Endodermal cell (in vitro differentiated cells): ENCODE measurements at regions not wholly inside any gene's neighbourhood (a gene's known extent, or its start where the extent isn't known, plus 50 kb on each side); places are given as distances from the start of the nearest gene placed in this dataset.

Source experiments
- DNase-seq: peaks from one replicate; pipeline ENCODE4 v3.0.0-alpha.2; 2017
- H3K27ac ChIP-seq: 2 replicates; pipeline ENCODE4 v1.5.1; 2013; ENCODE audit warnings: mild to moderate bottlenecking, low read depth, low read length, moderate library complexity
- H3K27me3 ChIP-seq: 2 replicates; pipeline ENCODE4 v1.6.1; 2013; ENCODE audit warnings: mild to moderate bottlenecking, low read length, moderate library complexity; ENCODE audit not compliant: insufficient read depth, control insufficient read depth, poor library complexity, severe bottlenecking
- H3K36me3 ChIP-seq: 2 replicates; pipeline ENCODE4 v1.7.0; 2013; ENCODE audit warnings: mild to moderate bottlenecking, low read length, moderate library complexity; ENCODE audit not compliant: control insufficient read depth, insufficient read depth
- H3K4me1 ChIP-seq: one replicate; pipeline ENCODE4 v1.7.0; 2013; ENCODE audit warnings: low read length; ENCODE audit not compliant: control insufficient read depth, insufficient read depth
- H3K4me3 ChIP-seq: 2 replicates; pipeline ENCODE4 v1.5.1; 2013; ENCODE audit warnings: mild to moderate bottlenecking, low read length, moderate library complexity
- H3K9ac ChIP-seq: 2 replicates; pipeline ENCODE4 v1.6.1; 2013; ENCODE audit warnings: mild to moderate bottlenecking, low read length, moderate library complexity; ENCODE audit not compliant: poor library complexity, severe bottlenecking; ENCODE audit errors: extremely low read depth
- H3K9me3 ChIP-seq: 2 replicates; pipeline ENCODE4 v1.6.1; 2013; ENCODE audit warnings: mild to moderate bottlenecking, low read length, moderate library complexity; ENCODE audit not compliant: control insufficient read depth
- H3K27ac Mint-ChIP-seq: 2 replicates; pipeline ENCODE4 v1.8.0; 2020; ENCODE audit warnings: mixed read lengths
- H3K27me3 Mint-ChIP-seq: 2 replicates; pipeline ENCODE4 v1.8.0; 2021; ENCODE audit warnings: mild to moderate bottlenecking, mixed read lengths; ENCODE audit not compliant: insufficient read depth
- H3K36me3 Mint-ChIP-seq: 2 replicates; pipeline ENCODE4 v1.8.0; 2020; ENCODE audit warnings: low read depth, mixed read lengths
- H3K4me1 Mint-ChIP-seq: 2 replicates; pipeline ENCODE4 v1.8.0; 2020; ENCODE audit warnings: mixed read lengths
- H3K4me3 Mint-ChIP-seq: 2 replicates; pipeline ENCODE4 v1.8.0; 2020; ENCODE audit warnings: mild to moderate bottlenecking, moderate library complexity, mixed read lengths
- H3K9me3 Mint-ChIP-seq: 2 replicates; pipeline ENCODE4 v1.8.0; 2020; ENCODE audit warnings: mild to moderate bottlenecking, mixed read lengths
- CTCF ChIP-seq: fragments of 200-600 bp; sonication (generic); conservative IDR thresholded peaks from 2 replicates; pipeline ENCODE4 v1.5.0; 2021; ENCODE audit warnings: antibody characterized with exemption, mild to moderate bottlenecking
- WGBS, 2 experiments: methylation state at CpG; one replicate each; pipeline versions ENCODE4 v1.1.5 to v1.1.7; 2013; ENCODE audit warnings: missing lambda C conversion rate in 2 of 2, mixed read lengths in 1 of 2; ENCODE audit not compliant: insufficient coverage in 1 of 2, insufficient read length in 1 of 2; 5-methylcytosine and 5-hydroxymethylcytosine counted together

GRCh38 chr14:48672506-48672905 lies 913.7 kb downstream of the RPS29 start:
- no peak overlapping the region for H3K27ac Mint-ChIP-seq
- 62 to 83% methylated on average over 1 to 2 of the region's 2 CpGs for WGBS, 2 experiments
- TF ChIP-seq CTCF: no peak

DNA sequence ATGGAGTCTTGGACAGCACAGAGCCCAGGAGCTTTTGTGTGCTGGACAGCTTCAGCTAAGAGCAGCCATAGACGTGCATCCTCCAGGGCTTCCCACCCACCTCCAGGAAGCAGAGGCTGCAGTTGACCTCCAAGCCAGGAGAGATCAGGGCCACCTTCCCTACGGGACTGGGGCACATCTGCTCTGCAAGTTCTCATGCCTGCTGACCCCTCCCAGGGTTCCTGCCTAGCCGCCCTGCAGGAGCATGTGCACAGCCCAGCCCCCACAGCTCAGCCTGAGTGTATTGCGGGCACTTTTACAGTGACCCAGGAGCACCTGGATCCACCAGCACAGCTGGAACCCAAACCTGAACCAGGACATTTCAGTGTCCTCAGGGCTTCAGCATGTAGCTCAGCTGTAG lies 915.2 kb downstream of the RPS29 start:
- 91 to 100% methylated on average over 2 to 4 of the region's 4 CpGs for WGBS, 2 experiments
- no peaks in the 10 kb centered on the region for H3K4me1 Mint-ChIP-seq
- H3K27ac Mint-ChIP-seq: no peak overlapping the region
- H3K36me3 Mint-ChIP-seq: no peaks in the 10 kb centered on the region
- no peak for TF ChIP-seq CTCF
- no peaks in the 10 kb centered on the region for H3K4me1 ChIP-seq
- H3K9ac ChIP-seq: no peak overlapping the region
- no peak overlapping the region for H3K4me3 Mint-ChIP-seq
- H3K27ac ChIP-seq: no peak overlapping the region
- no peaks in the 10 kb centered on the region for H3K36me3 ChIP-seq
- peaks cover 10% of the 10 kb centered on the region for H3K9me3 Mint-ChIP-seq
- DNase-seq: no peak
- no peaks in the 10 kb centered on the region for H3K27me3 Mint-ChIP-seq
- H3K27me3 ChIP-seq: no peaks in the 10 kb centered on the region
- no peak overlapping the region for H3K4me3 ChIP-seq
- peaks cover 1% of the 10 kb centered on the region for H3K9me3 ChIP-seq

More at GRCh38 chr14:48672506-48672905, 913.7 kb downstream of the RPS29 start:
- H3K9ac ChIP-seq: no peak overlapping the region
- Mint-ChIP-seq H3K36me3 (no peaks in the 10 kb centered on the region), H3K27me3 (no peaks in the 10 kb centered on the region), H3K4me1 (no peaks in the 10 kb centered on the region), H3K4me3 (no peak overlapping the region), H3K9me3 (peaks cover 16% of the 10 kb centered on the region)
- H3K4me3 ChIP-seq: no peak overlapping the region
- H3K27me3 ChIP-seq: no peaks in the 10 kb centered on the region
- no peaks in the 10 kb centered on the region for H3K4me1 ChIP-seq
- no peaks in the 10 kb centered on the region for H3K36me3 ChIP-seq
- H3K27ac ChIP-seq: no peak overlapping the region
- H3K9me3 ChIP-seq: peaks cover 8% of the 10 kb centered on the region
- no peak for DNase-seq

DNA sequence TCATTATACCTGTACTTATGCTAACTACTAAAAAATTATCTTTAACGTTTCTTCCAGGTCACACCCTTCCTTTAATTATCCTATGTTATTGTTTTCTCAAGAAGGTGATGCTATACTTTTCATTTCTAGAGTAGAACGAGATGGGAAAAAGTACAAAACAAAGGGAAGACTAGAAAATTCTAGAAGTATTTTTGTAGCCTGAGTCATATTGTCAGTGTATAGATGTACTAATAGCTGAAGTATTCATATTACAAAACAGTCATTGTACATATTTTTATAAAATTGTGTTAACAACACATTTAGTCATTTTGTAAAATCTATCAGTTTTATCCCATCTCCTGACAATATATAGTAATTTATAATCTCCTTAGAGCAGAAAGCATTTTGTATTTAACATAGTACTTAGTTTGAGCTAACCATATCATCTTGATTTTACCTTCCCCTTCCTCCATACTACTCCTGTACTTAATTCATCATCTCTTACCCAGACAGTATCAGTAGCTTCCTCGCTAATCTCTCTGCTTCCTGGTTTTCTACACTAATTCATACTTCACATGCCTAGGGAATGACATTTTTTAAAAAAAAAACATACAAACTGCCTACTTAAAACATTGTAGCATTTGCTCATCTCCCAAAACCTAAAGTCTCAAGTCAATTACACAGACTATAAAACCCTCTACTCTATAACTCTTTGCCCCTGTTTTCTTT lies 920.9 kb downstream of the RPS29 start:
- H3K27ac ChIP-seq: no peak overlapping the region
- no peak overlapping the region for H3K4me3 Mint-ChIP-seq
- 91 to 100% methylated on average over 1 to 3 of the region's 3 CpGs for WGBS, 2 experiments
- H3K36me3 ChIP-seq: no peaks in the 10 kb centered on the region
- H3K27me3 ChIP-seq: no peaks in the 10 kb centered on the region
- H3K9me3 Mint-ChIP-seq: no peaks in the 10 kb centered on the region
- no peaks in the 10 kb centered on the region for H3K36me3 Mint-ChIP-seq
- no peak overlapping the region for H3K27ac Mint-ChIP-seq
- no peak for DNase-seq
- H3K4me1 Mint-ChIP-seq: no peaks in the 10 kb centered on the region
- H3K4me1 ChIP-seq: no peaks in the 10 kb centered on the region
- no peak overlapping the region for H3K9ac ChIP-seq
- H3K27me3 Mint-ChIP-seq: no peaks in the 10 kb centered on the region
- TF ChIP-seq CTCF: no peak
- H3K9me3 ChIP-seq: no peaks in the 10 kb centered on the region
- H3K4me3 ChIP-seq: no peak overlapping the region
